Gastroesophageal sphincter (tissue), 4 donors: ENCODE measurements at regions not wholly inside any gene's neighbourhood (a gene's known extent, or its start where the extent isn't known, plus 50 kb on each side); places are given as distances from the start of the nearest gene placed in this dataset.

ENCODE experiments used
- ATAC-seq: fragments of 150-250 bp; one replicate; pipeline ENCODE4 v1.9.1; 2016; ENCODE audit warnings: mild to moderate bottlenecking, moderate library complexity
- H3K27ac ChIP-seq, 4 donors: fragments of 200-600 bp; sonication (generic) in 3 of 4; 1 replicate in 3 of 4; 2 replicates in 1 of 4; pipeline ENCODE4 v1.5.1; 2016 to 2019
- H3K27me3 ChIP-seq: fragments of 200-600 bp; sonication (generic); one replicate; pipeline ENCODE4 v1.5.1; 2019
- H3K36me3 ChIP-seq, 2 donors: fragments of 200-600 bp; sonication (generic); one replicate each; pipeline ENCODE4 v1.5.1; 2019; ENCODE audit warnings: control low read depth in 1 of 2
- H3K4me1 ChIP-seq, 3 donors: fragments of 200-600 bp; sonication (generic); 1 replicate in 2 of 3; 2 replicates in 1 of 3; pipeline ENCODE4 v1.5.1; 2016 to 2019; ENCODE audit warnings: control low read depth in 2 of 3
- H3K4me3 ChIP-seq, 2 donors: fragments of 200-600 bp; sonication (generic); one replicate each; pipeline ENCODE4 v1.5.1; 2019; ENCODE audit warnings: mild to moderate bottlenecking in 1 of 2, moderate library complexity in 1 of 2
- H3K9me3 ChIP-seq, 3 donors: fragments of 200-600 bp; sonication (generic); one replicate each; pipeline ENCODE4 v1.5.1; 2017 to 2019; ENCODE audit warnings: control low read depth in 2 of 3
- CTCF ChIP-seq, 4 experiments: fragments of 200-600 bp in 2 of 4; fragments of 450-650 bp in 2 of 4; sonication (generic) in 1 of 4; IDR thresholded peaks; one replicate each; pipeline ENCODE4 v1.5.1; 2017 to 2019; ENCODE audit warnings: antibody characterized with exemption in 4 of 4, mild to moderate bottlenecking in 2 of 4, moderate library complexity in 2 of 4
- EP300 ChIP-seq: sonication (generic); formaldehyde crosslinking; IDR thresholded peaks from one replicate; pipeline ENCODE4 v1.6.1; 2017; ENCODE audit warnings: antibody characterized with exemption, mild to moderate bottlenecking
- POLR2A ChIP-seq, 2 donors: fragments of 450-650 bp; IDR thresholded peaks; one replicate each; pipeline ENCODE4 v1.6.1; 2017; ENCODE audit warnings: antibody characterized with exemption in 2 of 2, mild to moderate bottlenecking in 2 of 2, moderate library complexity in 1 of 2
- POLR2AphosphoS5 ChIP-seq: sonication (generic); formaldehyde crosslinking; IDR thresholded peaks from one replicate; pipeline ENCODE4 v1.6.1; 2017; ENCODE audit warnings: antibody characterized with exemption
- WGBS, 2 donors: methylation state at CpG; one replicate each; pipeline ENCODE4 v1.1.5; 2018; ENCODE audit warnings: low coverage in 1 of 2; 5-methylcytosine and 5-hydroxymethylcytosine counted together

- Histone ChIP-seq H3K4me1 (no peaks in the 10 kb centered on the region), H3K4me3 (no peak overlapping the region), H3K9me3 (no peaks in the 10 kb centered on the region), H3K36me3 (no peaks in the 10 kb centered on the region), H3K27ac (no peak overlapping the region), H3K27me3 (no peaks in the 10 kb centered on the region)
- TF ChIP-seq CTCF (IDR thresholded peaks at IDR 0.05) (no peak), POLR2A (IDR thresholded peaks at IDR 0.05) (no peak), EP300 (no peak), POLR2AphosphoS5 (no peak)
- 94 to 100% methylated on average over 1 of the region's 1 CpG for WGBS, 2 donors
- ATAC-seq = no peak
Observed at GRCh38 chr2:196365923-196366322, 194.5 kb upstream of the STK17B start.

GRCh38 chr2:196367633-196368032, 196.3 kb upstream of the STK17B start:
- Histone ChIP-seq H3K4me1 (peaks cover 0 to 11% (median 0%) of the 10 kb centered on the region in 3 donors), H3K36me3 (no peaks in the 10 kb centered on the region), H3K27me3 (no peaks in the 10 kb centered on the region), H3K27ac (no peak overlapping the region), H3K4me3 (no peak overlapping the region), H3K9me3 (no peaks in the 10 kb centered on the region)
- no peak for ATAC-seq
- WGBS, 2 donors = 94 to 97% methylated on average over 4 of the region's 4 CpGs
- TF ChIP-seq POLR2AphosphoS5 = no peak
- no peak for TF ChIP-seq CTCF (IDR thresholded peaks at IDR 0.05)
- TF ChIP-seq POLR2A (IDR thresholded peaks at IDR 0.05) = no peak
- no peak for TF ChIP-seq EP300

GRCh38 chr2:196368546-196369225, 197.3 kb upstream of the STK17B start:
- 94% methylated on average over 2 of the region's 2 CpGs; no CpG with 5 or more reads in 1 of the 2 donors for WGBS, 2 donors
- no peaks in the 10 kb centered on the region for H3K36me3 ChIP-seq

GRCh38 chr2:196369967-196370366, 198.6 kb upstream of the STK17B start:
- Histone ChIP-seq H3K27me3 (no peaks in the 10 kb centered on the region), H3K36me3 (no peaks in the 10 kb centered on the region), H3K4me3 (no peak overlapping the region), H3K4me1 (peaks cover 0 to 23% (median 0%) of the 10 kb centered on the region in 3 donors), H3K9me3 (no peaks in the 10 kb centered on the region), H3K27ac (no peak overlapping the region)
- 60 to 80% methylated on average over 1 of the region's 1 CpG for WGBS, 2 donors
- no peak for ATAC-seq
- no peak for TF ChIP-seq POLR2AphosphoS5
- no peak for TF ChIP-seq CTCF (IDR thresholded peaks at IDR 0.05)
- no peak for TF ChIP-seq EP300
- no peak for TF ChIP-seq POLR2A (IDR thresholded peaks at IDR 0.05)

More at GRCh38 chr2:196368546-196369225, 197.3 kb upstream of the STK17B start:
- ATAC-seq = no peak
- Histone ChIP-seq H3K27ac (no peak overlapping the region), H3K27me3 (no peaks in the 10 kb centered on the region), H3K4me1 (peaks cover 0 to 21% (median 0%) of the 10 kb centered on the region in 3 donors), H3K4me3 (no peak overlapping the region), H3K9me3 (no peaks in the 10 kb centered on the region)
- TF ChIP-seq POLR2AphosphoS5 (no peak), CTCF (IDR thresholded peaks at IDR 0.05) (no peak), EP300 (no peak), POLR2A (IDR thresholded peaks at IDR 0.05) (no peak)

- no peaks in the 10 kb centered on the region for H3K27me3 ChIP-seq
Observed at GRCh38 chr2:196370381-196370780, 199.0 kb upstream of the STK17B start.

More at GRCh38 chr2:196370381-196370780, 199.0 kb upstream of the STK17B start:
- 100% methylated on average over 1 of the region's 1 CpG; no CpG with 5 or more reads in 1 of the 2 donors for WGBS, 2 donors
- no peak overlapping the region for H3K4me3 ChIP-seq
- H3K4me1 ChIP-seq = peaks cover 0 to 23% (median 0%) of the 10 kb centered on the region in 3 donors
- ATAC-seq = no peak
- H3K9me3 ChIP-seq = no peaks in the 10 kb centered on the region
- TF ChIP-seq POLR2AphosphoS5 (no peak), POLR2A (IDR thresholded peaks at IDR 0.05) (no peak), EP300 (no peak), CTCF (IDR thresholded peaks at IDR 0.05) (no peak)
- H3K27ac ChIP-seq = no peak overlapping the region
- H3K36me3 ChIP-seq = no peaks in the 10 kb centered on the region
